Smooth muscle cell (in vitro differentiated cells): ENCODE measurements at regions not wholly inside any gene's neighbourhood (a gene's known extent, or its start where the extent isn't known, plus 50 kb on each side); places are given as distances from the start of the nearest gene placed in this dataset.

Experiments
- DNase-seq: peaks from one replicate; lab custom pipeline; 2025; ENCODE audit not compliant: unreplicated experiment; lab: John Stamatoyannopoulos, UW
- H2AFZ ChIP-seq: fragments of 200-600 bp; sonication (generic); 2 replicates; pipeline ENCODE4 v1.6.0; 2016; ENCODE audit warnings: antibody characterized with exemption, low read depth, mild to moderate bottlenecking
- H3F3A ChIP-seq: fragments of 200-600 bp; sonication (generic); 2 replicates; pipeline ENCODE4 v1.6.0; 2017; ENCODE audit warnings: antibody characterized with exemption, low read depth
- H3K27ac ChIP-seq: fragments of 200-600 bp; sonication (generic); 2 replicates; pipeline ENCODE4 v1.5.1; 2016; ENCODE audit warnings: low read depth, mild to moderate bottlenecking
- H3K27me3 ChIP-seq: fragments of 200-600 bp; sonication (generic); 2 replicates; pipeline ENCODE4 v1.6.1; 2016; ENCODE audit warnings: low read depth, mild to moderate bottlenecking
- H3K36me3 ChIP-seq: fragments of 200-600 bp; sonication (generic); 2 replicates; pipeline ENCODE4 v1.5.1; 2016; ENCODE audit warnings: low read depth
- H3K4me1 ChIP-seq: fragments of 200-600 bp; sonication (generic); 2 replicates; pipeline ENCODE4 v1.5.1; 2016; ENCODE audit warnings: low read depth
- H3K4me2 ChIP-seq: fragments of 200-600 bp; sonication (generic); 2 replicates; pipeline ENCODE4 v1.6.0; 2016; ENCODE audit warnings: mild to moderate bottlenecking
- H3K4me3 ChIP-seq: fragments of 200-600 bp; sonication (generic); 2 replicates; pipeline ENCODE4 v1.5.1; 2016; ENCODE audit warnings: mild to moderate bottlenecking
- H3K79me2 ChIP-seq: fragments of 200-600 bp; sonication (generic); 2 replicates; pipeline ENCODE4 v1.6.0; 2016; ENCODE audit warnings: low read depth, mild to moderate bottlenecking
- H3K9ac ChIP-seq: fragments of 200-600 bp; sonication (generic); 2 replicates; pipeline ENCODE4 v1.6.0; 2016; ENCODE audit warnings: low read depth
- H3K9me3 ChIP-seq: fragments of 200-600 bp; sonication (generic); replicated peaks from 2 replicates; pipeline ENCODE4 v1.5.1; 2016; ENCODE audit warnings: low read depth
- H4K20me1 ChIP-seq: fragments of 200-600 bp; sonication (generic); 2 replicates; pipeline ENCODE4 v1.6.0; 2016; ENCODE audit warnings: low read depth
- WGBS: methylation state at CpG from one replicate; pipeline ENCODE4 v1.1.7; 2016; ENCODE audit warnings: low lambda C conversion rate; 5-methylcytosine and 5-hydroxymethylcytosine counted together
- TF ChIP-seq, protein P1 (sequence below): fragments of 200-600 bp; sonication (generic); IDR thresholded peaks from 2 replicates; pipeline ENCODE4 v1.5.1; 2017; ENCODE audit warnings: borderline replicate concordance, mild to moderate bottlenecking, antibody characterized with exemption; ENCODE audit not compliant: insufficient read depth, poor library complexity, severe bottlenecking

DNA sequence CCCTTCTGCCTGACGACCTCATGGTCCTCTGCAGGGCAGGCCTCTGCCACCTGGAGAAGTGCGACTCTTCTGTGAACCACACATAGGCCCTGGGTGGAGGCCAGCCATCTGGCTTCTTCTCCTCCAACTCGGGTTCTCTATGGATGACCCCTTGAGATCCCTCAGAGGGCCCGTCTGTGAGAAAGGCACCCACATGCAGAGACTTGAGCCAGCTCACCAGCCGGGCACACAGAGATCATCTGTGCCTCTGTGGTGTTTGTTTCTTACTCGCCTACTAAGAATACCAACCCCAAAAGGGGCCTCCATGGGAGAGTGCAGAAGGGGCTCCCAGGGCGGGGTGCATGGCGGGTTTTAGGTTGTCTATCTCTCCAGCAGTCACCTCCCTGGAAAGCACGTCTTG, 176.5 kb upstream of the SALL3 start:
- no peaks in the 10 kb centered on the region for H3K27me3 ChIP-seq

GRCh38 chr18:78804206-78805030, 175.2 kb upstream of the SALL3 start:
- no peak for DNase-seq
- Histone ChIP-seq H2AFZ (no peak overlapping the region), H3K79me2 (no peaks in the 10 kb centered on the region), H3K9me3 (no peaks in the 10 kb centered on the region), H3K9ac (no peak overlapping the region), H3K4me3 (no peak overlapping the region), H3K4me2 (no peak overlapping the region), H3F3A (no peaks in the 10 kb centered on the region), H3K36me3 (no peaks in the 10 kb centered on the region), H4K20me1 (no peaks in the 10 kb centered on the region), H3K4me1 (peaks cover 8% of the 10 kb centered on the region), H3K27me3 (no peaks in the 10 kb centered on the region), H3K27ac (no peak overlapping the region)
- WGBS, result 96% methylated on average over 26 of the region's 26 CpGs
- TF ChIP-seq, protein P1, sequence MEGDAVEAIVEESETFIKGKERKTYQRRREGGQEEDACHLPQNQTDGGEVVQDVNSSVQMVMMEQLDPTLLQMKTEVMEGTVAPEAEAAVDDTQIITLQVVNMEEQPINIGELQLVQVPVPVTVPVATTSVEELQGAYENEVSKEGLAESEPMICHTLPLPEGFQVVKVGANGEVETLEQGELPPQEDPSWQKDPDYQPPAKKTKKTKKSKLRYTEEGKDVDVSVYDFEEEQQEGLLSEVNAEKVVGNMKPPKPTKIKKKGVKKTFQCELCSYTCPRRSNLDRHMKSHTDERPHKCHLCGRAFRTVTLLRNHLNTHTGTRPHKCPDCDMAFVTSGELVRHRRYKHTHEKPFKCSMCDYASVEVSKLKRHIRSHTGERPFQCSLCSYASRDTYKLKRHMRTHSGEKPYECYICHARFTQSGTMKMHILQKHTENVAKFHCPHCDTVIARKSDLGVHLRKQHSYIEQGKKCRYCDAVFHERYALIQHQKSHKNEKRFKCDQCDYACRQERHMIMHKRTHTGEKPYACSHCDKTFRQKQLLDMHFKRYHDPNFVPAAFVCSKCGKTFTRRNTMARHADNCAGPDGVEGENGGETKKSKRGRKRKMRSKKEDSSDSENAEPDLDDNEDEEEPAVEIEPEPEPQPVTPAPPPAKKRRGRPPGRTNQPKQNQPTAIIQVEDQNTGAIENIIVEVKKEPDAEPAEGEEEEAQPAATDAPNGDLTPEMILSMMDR, result no peak

More for the DNA sequence above, 176.5 kb upstream of the SALL3 start:
- Histone ChIP-seq H3K36me3 (no peaks in the 10 kb centered on the region), H3K9me3 (no peaks in the 10 kb centered on the region), H3K4me1 (peaks cover 2% of the 10 kb centered on the region), H3K9ac (no peak overlapping the region), H2AFZ (no peak overlapping the region), H3K4me3 (no peak overlapping the region), H3K4me2 (no peak overlapping the region), H3K79me2 (no peaks in the 10 kb centered on the region), H4K20me1 (no peaks in the 10 kb centered on the region), H3K27ac (no peak overlapping the region), H3F3A (no peaks in the 10 kb centered on the region)
- TF ChIP-seq, protein P1, result no peak
- DNase-seq, result no peak
- 91% methylated on average over 9 of the region's 9 CpGs for WGBS

- Histone ChIP-seq H3K4me3 (no peak overlapping the region), H3K9me3 (no peaks in the 10 kb centered on the region), H3K27me3 (no peaks in the 10 kb centered on the region), H4K20me1 (no peaks in the 10 kb centered on the region), H3F3A (no peaks in the 10 kb centered on the region), H3K79me2 (no peaks in the 10 kb centered on the region), H3K4me2 (no peak overlapping the region), H2AFZ (no peak overlapping the region), H3K36me3 (no peaks in the 10 kb centered on the region), H3K4me1 (peaks cover 8% of the 10 kb centered on the region), H3K9ac (no peak overlapping the region), H3K27ac (no peak overlapping the region)
- DNase-seq, result no peak
- TF ChIP-seq, protein P1, result no peak
- WGBS, result 85% methylated on average over 8 of the region's 8 CpGs
Measured at GRCh38 chr18:78805840-78806239, 173.8 kb upstream of the SALL3 start.

DNA sequence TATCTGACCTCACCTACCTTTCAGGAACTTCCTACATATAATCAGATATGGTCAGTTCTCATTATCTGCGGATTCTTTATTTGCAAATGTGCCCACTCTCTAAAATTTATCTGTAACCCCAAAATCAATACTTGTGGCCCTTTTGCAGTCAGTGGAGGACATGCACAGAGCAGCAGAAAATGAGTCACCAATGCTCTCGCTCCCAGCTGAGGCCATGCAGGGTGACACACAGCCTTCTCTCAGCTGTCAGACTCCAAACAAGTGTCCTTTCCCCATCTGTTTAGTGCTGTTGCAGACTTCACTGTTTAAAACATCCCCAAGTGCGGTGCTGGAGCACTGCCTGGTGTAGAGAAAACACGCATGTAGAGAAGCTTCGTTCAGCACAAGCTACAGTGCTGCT, 171.9 kb upstream of the SALL3 start:
- H3K4me3 ChIP-seq, result no peak overlapping the region
- no peaks in the 10 kb centered on the region for H3K27me3 ChIP-seq
- H3K27ac ChIP-seq, result no peak overlapping the region
- no peaks in the 10 kb centered on the region for H3K79me2 ChIP-seq
- no peak overlapping the region for H3K9ac ChIP-seq
- no peak overlapping the region for H3K4me2 ChIP-seq
- WGBS, result 91% methylated on average over 5 of the region's 5 CpGs
- no peaks in the 10 kb centered on the region for H3F3A ChIP-seq
- peaks cover 8% of the 10 kb centered on the region for H3K4me1 ChIP-seq
- no peaks in the 10 kb centered on the region for H3K36me3 ChIP-seq
- H3K9me3 ChIP-seq, result no peaks in the 10 kb centered on the region
- H2AFZ ChIP-seq, result no peak overlapping the region
- no peak for DNase-seq
- H4K20me1 ChIP-seq, result no peaks in the 10 kb centered on the region
- TF ChIP-seq, protein P1, result no peak
